ENCODE measurements at regions not wholly inside any gene's neighbourhood (a gene's known extent, or its start where the extent isn't known, plus 50 kb on each side); places are given as distances from the start of the nearest gene placed in this dataset.

DNA sequence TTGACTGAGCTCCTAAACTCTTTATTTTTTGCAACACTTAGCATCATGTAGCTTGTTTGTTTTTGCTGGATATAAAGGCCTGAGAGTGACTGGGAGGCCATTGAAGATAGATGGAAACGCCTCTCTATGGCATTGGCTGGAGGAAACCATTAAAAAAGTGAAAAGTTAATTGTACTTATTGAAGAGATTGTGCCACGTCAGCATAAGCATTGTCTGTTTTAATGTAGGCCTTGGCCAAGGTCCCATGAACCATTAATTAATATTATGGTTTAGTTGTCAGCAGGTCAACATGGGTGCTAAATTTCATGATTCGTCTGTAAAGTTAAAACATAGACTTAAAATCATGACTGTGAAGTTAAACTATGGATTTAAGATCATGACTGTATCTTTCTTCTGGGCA, 178.6 kb downstream of the GATA3 start:
- no peak for DNase-seq (ENCODE audit: low read depth)

DNA sequence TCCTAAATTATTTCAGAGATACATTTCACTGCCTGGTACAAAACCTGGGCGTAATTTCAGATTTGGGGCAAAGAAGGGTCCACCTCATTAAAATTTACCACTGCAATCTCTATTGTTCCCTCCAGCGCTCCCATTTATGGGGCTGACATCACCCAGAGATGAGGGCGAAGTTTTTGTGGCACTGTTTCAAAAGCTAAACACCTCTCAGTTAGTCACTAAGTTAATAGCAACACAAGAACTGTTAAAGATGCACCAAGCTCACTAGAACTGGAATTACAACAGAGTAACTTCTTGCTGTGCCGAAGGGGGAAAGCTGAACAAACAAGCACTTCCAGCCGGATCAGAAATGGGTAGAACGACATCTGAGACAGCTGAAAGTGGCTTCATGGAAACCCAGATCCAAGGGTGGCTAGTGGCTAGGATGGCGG, 179.4 kb downstream of the GATA3 start:
- DNase-seq (ENCODE audit: low read depth): no peak

DNA sequence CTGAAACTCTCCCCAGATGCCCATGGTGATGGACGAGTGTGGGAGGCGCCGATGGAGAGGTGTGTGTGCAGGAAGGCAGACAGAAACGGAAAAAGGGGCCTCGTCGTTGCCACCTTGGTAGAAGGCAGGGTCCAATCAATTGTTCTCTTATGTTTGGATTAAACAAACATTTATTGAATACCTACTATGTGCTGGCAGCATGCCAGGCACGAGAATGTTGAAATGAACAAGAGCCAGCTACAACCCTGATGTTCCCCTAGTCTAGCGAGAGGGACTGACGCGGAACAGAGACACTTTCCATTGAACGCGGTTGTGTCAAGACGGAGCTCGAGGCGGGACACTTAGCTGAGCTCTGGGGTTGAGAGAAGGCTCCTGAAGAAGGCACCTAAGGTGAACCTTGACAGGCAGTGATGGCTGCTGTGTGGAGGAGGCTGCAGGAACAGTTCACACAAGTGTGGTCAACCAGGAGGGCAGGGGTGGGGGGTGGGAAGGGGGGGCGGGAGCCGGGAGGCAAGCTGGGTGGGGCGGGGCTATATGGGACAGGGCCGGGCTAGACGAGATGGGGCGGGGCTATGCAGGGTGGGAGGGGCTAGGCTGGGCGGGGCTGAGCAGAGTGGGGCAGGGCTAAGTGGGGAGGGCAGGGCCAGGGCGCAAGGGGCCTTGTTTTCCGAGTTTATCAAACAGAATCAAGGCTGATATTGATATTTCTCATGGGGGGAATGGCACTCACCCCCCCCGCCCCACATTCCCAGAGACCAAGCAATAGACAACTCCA, 181.0 kb downstream of the GATA3 start:
- no peak for DNase-seq (ENCODE audit: low read depth)

DNA sequence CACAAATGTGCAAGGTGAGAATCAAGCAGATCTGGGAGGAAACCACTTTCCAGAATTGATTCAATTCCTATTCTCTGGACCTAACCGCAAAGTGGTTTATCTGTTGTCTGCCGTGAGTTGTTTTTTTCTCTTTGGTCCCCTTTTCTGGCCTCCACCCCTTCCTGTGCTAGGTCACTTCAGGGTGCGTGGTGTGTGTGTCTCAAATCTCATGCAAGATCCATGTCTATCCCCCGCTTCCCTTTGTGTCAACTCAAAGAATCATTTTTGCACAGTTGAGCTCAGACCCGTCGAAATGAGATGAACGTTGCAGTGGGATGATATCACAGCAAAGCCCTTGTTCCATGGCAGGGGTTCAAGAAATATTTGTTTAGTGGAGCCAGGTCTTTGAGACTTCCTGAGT, 184.5 kb downstream of the GATA3 start:
- DNase-seq (ENCODE audit: low read depth): peak; percentile 27

DNA sequence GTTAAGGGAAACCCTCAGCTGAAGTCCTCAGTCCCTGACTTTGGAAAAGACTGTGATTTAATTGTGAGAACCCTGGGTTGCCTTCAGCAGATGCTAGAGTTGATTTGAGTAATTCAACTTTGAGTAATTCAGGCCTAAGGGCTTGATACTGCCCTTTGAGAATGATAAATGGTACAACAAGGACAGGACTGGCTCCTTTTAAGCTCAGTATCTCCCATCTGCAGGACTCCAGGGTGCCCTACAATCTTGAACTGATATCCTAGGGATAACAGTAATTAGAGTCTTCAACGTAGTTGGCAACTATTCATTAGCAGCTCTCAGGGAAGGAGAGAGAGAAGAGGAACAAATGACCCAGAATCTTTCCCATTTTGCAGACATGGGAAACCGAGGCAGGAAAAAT, 186.4 kb downstream of the GATA3 start:
- no peak for DNase-seq (ENCODE audit: low read depth)

DNA sequence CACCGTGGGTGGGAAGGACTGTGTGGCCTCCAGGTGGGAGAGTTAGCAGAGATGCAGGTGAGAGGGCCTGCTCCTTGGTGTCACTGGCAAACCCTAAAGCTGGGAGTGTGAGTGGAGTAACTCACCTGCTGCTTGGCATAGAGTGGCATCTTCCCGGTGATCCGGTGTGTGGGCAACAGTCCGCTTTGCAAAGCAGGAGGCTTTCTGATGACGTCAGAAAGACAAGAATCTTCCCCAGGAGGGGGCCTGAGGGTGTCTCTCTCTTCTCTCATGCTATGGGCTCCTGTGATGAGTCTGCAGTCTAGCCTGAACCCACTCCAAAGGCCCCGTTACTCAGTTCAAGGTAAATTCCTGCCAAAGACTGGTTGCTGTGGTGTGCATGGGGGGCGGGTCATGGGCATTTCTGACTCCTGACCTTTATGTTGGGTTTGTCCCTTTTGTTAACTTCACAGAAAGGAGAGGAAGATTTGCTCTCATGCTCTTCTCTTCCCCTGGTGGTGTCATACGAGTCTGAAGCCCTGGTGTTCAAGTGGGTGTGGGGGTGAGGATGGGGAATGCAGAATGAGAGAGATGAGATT, 187.9 kb downstream of the GATA3 start:
- DNase-seq (ENCODE audit: low read depth): peak; percentile 68

DNA sequence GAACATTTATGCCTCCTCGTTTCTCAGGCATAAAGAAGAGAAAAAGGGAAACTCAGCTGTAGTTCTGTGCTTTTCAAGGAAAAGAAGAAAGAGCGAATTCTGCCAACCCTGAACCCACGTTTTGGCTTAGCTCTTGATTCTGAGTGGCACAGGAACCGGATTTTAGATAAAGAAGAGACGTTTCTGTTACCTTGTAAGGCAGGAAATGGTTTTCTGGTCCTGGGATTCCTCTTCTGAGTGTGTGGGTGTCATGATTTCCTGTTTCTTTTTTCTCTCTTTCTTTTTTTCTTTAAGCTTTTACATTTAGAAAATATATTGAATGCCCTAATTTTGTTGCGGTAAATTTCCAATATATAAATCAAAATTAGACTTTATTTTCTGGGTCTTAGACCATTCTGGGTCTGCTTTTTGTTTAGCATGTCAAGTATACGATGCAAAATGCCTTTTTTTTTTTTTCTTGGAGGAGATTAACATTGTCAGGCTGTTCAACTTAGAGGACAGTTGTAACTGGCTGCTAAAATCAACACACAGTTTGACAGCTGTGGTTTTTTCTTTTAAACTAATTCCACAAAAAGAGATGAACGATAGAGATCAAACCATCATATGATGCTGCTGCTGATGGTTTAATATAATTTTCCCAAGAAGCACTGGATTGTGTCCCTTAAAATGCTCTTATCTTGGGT, 190.8 kb downstream of the GATA3 start:
- DNase-seq (ENCODE audit: low read depth): no peak

DNA sequence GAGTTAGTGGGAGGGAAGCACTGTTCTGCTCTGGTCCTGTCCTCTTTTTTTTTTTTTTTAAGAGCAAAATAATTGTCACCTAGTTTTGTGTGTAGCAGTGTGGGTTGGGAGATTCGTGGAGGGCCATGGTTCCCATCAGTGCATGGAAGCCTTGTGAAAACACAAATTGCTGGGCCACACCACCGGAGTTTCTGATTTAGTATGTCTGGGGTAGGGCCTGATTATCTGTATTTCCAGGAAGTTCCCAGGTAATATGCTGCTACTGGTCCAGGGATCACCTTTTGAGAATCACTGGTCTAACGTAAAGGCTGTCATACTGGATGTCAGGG, 191.3 kb downstream of the GATA3 start:
- DNase-seq (ENCODE audit: low read depth): no peak

DNA sequence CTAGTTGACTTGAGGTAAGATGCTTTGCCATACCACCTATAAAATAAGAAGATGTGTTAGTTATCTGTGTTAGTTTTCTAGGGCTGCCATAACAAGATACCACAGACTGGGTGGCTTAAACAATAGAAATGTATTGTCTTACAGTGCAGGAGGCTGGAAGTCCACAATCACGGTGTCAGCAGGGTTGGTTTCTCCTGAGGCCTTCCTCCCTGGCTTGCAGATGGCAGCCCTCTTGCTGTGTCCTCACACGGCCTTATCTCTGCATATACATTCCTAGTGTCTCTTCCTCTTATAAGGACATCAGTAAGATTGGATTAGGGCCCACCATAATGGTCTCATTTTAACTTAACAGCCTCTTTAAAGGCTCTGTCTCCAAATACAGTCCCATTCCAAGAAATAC, 192.1 kb downstream of the GATA3 start:
- DNase-seq (ENCODE audit: low read depth): no peak

DNA sequence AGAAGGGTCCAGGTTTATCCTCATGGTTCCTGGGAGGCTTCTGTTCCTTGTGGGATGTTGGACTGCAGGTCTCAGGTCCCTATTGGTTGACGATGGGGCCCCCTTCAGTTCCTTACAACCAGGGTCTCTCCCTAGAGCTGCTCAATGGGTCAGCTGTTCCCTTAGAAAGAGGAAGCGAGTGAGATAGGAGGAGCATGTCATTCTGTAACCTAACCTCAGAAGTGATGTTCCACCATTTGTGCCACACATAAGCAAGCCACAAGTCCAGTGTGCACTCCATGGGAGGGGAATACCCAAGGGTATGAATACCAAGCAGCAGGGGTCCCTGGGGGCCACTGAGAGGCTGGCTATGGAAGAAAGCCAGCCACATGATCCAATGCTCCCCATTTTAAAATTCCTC, 192.7 kb downstream of the GATA3 start:
- DNase-seq (ENCODE audit: low read depth): no peak

DNA sequence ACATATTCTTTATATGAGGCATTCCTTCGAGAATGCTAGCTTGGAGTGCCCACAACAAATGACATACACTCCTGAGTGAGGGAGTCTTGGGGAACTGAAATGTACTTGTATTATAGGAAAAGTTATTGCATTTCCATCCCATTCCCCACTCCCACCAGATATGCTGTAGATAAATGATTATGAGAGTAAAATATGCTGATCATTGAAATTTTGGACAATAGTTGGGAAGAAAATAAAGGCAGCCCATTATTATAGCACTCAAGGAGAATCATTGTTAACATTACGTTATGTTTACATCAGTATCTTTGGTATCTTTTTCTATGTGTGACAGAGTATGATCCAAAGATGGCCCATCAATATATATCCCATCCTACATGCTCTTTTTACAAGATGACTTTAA, 194.4 kb downstream of the GATA3 start:
- DNase-seq (ENCODE audit: low read depth): no peak

DNA sequence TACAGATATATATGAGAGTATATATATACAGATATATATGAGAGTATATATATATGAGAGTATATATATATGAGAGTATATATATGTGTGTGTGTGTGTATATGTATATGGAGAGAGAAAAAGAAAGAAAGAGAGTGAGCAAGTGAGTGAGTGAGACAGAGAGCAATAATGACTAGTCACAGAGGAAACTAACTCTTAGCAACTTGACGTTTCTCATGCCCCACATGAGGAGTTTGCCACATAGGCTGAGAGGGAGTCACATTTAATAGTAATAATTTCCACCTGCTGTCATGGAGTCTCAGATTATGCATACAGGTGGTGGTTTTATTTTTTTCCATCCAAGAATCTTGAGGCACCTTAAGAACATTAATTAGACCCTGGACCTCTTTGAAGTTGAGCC, 199.9 kb downstream of the GATA3 start:
- DNase-seq (ENCODE audit: low read depth): no peak

DNA sequence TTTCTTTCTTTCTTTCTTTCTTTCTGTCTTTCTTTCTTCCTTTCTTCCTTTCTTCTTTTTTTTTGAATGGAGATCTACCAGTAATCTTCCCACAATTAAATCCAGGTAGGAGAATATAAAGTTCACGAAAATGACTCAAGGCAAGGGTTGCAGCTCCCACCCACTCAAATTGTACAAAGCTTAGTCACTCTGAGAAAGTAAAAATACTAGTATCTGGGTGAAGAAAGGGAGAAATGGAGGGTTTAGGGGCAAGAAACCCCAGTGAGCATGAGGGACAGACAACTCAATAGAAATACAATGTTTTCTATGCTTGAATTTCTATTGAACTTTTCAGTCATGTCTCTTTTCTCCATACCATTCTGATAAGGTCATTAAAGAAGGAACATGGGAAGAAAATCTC, 200.8 kb downstream of the GATA3 start:
- DNase-seq (ENCODE audit: low read depth): no peak

DNA sequence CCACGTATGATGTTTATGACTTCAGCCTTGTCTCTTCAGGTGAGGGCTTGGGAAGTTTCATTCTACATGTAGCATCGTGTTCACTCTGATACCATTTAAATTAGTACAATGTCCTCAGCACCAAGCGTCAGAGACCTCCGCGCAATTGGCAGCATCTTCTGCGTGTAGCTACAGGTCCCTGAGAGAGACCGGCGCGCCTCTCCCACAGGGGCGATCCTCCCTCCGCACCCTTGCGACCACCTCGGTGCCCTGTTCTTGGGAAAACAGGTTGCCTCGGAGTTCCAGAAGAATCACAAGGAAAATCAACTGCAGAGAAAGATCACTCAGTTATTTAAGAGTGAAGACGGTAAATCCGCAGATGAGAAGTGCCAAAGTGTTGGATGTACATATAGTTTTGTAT, 206.2 kb downstream of the GATA3 start:
- no peak for DNase-seq (ENCODE audit: low read depth)

DNA sequence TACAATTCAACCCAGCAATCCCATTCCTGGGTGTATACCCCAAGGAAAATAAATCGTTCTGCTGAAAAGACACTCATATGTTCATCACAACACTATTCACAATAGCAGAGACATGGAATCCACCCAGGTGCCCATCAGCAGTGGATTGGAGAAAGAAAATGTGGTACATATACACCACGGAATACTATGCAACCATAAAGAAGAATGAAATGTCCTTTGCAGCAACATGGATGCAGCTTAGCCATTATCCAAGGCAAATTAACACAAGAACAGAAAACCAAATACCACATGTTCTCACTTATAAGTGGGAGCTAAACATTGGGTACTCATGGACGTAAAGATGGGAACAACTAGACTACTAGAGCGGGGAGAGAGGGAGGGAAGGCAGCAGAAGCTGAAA, 207.8 kb downstream of the GATA3 start:
- DNase-seq (ENCODE audit: low read depth): no peak

DNA sequence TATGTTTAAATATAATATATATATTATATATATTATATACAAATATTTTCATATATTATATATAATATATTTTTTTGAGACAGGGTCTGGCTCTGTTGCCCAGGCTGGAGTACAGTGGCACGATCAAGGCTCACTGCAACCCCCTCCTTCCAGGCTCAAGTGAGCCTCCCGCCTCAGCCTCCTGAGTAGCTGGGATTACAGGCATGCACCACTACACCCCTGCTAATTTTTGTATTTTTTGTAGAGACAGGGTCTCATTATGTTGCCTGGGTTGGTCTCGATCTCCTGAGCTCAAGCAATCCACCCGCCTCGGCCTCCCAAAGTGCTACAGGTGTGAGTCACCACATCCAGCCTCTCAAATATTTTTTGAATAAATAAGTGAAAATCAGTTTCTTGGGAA, 215.5 kb downstream of the GATA3 start:
- no peak for DNase-seq (ENCODE audit: low read depth)

DNA sequence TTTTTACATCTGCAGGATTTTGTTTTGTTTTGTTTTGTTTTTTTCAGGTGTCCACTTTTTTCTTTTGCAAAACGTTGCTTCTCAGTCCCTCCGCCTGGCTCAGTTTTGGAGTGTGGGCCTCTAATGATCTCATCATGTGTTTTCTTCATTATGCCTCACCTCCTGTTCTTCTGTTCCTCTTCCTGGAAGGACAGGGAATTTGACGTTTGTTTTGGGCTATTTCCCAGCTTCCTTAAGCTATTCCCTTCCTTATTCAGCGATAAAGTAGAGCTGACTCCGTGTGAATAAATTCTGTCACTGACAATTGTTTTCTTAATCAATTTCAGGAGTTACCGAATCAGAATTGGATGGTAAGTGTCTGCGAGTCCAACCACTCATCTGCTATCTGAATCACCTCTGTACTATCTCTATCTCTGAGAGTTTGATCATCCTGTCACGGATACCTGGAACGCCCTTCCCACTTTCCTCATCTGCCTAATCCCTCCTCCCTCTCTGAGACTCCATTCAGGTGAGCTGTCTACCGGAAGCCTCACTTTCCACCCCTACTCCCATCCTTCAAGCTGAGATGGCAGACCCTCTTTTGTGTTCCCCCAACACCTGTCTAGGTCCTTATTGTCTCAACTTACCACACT, 218.4 kb downstream of the GATA3 start:
- DNase-seq (ENCODE audit: low read depth): no peak

DNA sequence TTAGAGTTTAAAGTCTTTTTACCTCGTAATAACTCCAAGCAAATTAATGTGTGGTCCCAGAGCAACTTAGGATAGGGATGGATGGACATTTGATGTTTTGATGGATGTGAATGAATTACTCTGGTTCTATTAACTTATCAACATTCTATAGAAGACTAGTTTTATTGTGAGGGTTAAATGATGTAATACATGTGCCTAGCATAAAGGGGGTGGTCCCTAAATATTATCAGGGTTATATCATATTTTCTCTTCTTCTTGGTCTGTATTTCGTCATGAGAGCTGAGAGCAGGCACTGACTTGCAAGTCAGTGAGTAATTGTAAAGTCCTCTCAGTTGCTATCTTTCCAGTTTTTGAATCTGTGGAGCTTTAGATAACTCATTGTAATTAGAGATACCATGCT, 219.3 kb downstream of the GATA3 start:
- no peak for DNase-seq (ENCODE audit: low read depth)

DNA sequence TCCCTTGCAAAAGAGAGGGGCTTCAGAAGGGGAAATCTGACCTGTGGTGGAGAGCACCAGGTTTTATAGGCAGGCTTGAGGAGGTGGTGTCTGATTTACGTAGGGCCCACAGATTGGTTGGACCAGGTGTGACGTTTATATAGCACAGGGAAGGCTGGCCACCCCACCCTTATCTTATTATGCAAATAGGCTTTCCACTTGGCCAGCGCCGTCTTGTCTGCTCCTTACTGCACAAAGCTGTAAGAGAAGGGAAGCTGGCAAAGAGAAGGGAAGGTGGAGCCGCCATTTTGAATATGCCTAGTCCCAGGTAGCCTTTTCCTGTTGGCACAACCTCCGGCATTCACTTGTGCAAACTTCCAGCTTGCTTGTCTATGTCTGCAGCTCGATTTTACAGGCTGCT, 221.4 kb downstream of the GATA3 start:
- DNase-seq (ENCODE audit: low read depth): no peak

DNA sequence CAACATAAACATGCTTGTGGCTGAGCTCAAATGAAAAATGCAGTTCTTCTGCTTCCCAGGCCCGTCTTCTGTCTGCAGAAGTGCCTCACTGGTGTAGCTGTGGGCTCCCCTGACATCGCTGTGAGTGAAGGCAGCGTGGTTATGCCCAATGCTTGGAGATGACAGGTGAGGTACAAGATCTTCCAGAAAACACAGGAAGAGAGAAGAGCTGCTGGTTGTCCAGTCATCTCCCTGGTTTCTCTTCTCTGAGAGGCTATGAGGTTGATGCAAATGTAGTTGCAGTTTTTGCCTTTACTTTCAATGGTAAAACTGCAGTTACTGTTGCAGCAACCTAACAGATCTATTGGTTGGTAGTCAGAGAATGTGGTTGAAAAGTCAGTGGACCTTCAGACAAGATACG, 223.6 kb downstream of the GATA3 start:
- peak; percentile 25 for DNase-seq (ENCODE audit: low read depth)

DNA sequence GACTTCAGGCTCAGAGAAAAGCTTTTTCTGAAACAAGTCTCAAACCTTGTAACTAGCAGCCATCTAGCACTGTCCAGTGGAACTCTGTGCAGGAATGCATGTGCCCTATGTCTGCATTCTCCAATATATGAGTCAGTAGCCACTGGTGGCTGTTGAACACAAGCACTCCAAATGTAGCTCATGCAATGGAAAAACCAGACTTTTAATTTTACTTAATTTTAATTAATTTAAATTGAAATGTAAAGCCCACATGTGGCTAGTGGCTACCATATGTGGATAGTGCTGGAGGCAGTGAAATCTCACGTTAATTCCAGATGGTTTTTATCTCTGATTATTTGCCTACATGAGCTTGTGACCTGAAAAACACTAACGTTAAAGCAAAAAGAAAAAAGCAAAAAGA, 225.1 kb downstream of the GATA3 start:
- DNase-seq (ENCODE audit: low read depth): no peak

DNA sequence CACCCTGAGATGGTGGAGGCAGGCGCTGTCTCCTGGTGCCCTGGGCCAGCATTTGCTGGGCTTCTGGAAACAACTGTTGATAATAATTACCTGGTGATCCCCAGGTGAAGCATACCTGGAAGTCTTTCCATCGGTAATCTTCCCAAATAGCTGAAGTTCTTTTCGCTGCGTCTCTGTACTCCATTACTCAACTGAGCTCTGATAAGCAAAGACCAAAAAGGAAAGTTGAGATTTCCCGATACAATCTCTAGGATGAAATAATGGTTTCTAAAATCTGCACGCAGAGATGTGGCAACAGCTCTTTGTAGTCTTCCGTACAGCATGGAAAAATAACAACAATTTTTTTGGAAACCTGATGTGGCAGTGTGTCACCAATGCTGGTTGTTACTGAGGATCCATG, 226.5 kb downstream of the GATA3 start:
- DNase-seq (ENCODE audit: low read depth): no peak

DNA sequence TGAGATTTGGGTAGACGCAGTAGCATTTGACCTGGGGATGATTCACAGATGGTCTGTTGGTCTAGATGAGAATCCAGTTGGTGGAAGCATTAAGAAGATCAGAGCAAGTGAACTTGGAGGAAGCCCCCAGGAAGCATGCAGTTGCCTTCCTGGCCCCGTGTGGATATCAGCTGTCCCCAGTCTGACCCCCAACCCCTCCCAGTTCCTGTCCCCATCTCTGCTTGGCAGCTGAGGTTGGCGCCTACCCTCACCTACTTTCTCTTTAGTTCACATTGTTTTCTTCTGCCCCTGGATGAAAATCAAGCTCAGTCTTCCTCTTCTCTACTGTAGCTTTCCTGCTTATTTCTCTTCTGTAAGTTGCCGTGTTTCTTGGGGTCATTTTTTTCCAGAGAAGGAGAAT, 227.9 kb downstream of the GATA3 start:
- no peak for DNase-seq (ENCODE audit: low read depth)

All from activated T-cell treated with anti-CD3 and anti-CD28 coated beads for 48 hours (primary cell).